PC-9 (cell line): ENCODE measurements at regions not wholly inside any gene's neighbourhood (a gene's known extent, or its start where the extent isn't known, plus 50 kb on each side); places are given as distances from the start of the nearest gene placed in this dataset.
"Not testable (repeated sequence)": the region's sequence is repeated elsewhere in the genome, so short reads cannot be mapped to it uniquely, and the experiment has no call there.

Experiments used
- CTCF ChIP-seq: fragments of 200-600 bp; sonication (generic); conservative IDR thresholded peaks from 2 replicates; pipeline ENCODE4 v1.6.1; 2017; ENCODE audit warnings: mixed run types, antibody characterized with exemption, mild to moderate bottlenecking, moderate library complexity
- EZH2 ChIP-seq: fragments of 200-600 bp; sonication (generic); IDR thresholded peaks from 2 replicates; pipeline ENCODE4 v1.8.0; 2017; ENCODE audit warnings: antibody characterized with exemption, low read depth

GRCh38 chr1:83219788-83220187 lies 779.1 kb downstream of the TTLL7 start:
- not testable (repeated sequence) for TF ChIP-seq CTCF, EZH2
